ENCODE measurements at regions not wholly inside any gene's neighbourhood (a gene's known extent, or its start where the extent isn't known, plus 50 kb on each side); places are given as distances from the start of the nearest gene placed in this dataset.

DNA sequence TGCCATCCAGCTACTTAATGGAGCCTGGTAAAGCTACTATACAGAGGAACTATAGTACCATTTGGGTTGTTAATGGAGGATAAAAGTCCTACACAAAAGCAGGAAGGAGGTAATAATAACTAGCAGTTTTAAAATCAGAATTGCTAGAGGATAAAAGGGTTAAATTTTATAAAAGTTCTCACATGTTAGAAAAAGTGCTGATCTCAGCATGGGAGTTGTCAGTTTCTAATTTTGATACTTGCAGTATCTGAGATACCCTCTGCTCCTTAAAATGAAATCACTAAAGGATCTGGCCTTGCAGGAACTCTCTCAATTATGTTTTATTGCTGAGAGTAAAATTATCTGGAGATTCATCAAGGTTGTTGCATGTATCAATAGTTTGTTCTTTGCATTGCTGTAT is 272.2 kb upstream of the GYPC start:
- no peak for DNase-seq (ENCODE audit: low read depth)
- no peak overlapping the region for H3K4me3 ChIP-seq (ENCODE audit: low read length)
- TF ChIP-seq, protein P1, sequence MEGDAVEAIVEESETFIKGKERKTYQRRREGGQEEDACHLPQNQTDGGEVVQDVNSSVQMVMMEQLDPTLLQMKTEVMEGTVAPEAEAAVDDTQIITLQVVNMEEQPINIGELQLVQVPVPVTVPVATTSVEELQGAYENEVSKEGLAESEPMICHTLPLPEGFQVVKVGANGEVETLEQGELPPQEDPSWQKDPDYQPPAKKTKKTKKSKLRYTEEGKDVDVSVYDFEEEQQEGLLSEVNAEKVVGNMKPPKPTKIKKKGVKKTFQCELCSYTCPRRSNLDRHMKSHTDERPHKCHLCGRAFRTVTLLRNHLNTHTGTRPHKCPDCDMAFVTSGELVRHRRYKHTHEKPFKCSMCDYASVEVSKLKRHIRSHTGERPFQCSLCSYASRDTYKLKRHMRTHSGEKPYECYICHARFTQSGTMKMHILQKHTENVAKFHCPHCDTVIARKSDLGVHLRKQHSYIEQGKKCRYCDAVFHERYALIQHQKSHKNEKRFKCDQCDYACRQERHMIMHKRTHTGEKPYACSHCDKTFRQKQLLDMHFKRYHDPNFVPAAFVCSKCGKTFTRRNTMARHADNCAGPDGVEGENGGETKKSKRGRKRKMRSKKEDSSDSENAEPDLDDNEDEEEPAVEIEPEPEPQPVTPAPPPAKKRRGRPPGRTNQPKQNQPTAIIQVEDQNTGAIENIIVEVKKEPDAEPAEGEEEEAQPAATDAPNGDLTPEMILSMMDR (conservative IDR thresholded peaks at IDR 0.05; ENCODE audit: low read length) = no peak

DNA sequence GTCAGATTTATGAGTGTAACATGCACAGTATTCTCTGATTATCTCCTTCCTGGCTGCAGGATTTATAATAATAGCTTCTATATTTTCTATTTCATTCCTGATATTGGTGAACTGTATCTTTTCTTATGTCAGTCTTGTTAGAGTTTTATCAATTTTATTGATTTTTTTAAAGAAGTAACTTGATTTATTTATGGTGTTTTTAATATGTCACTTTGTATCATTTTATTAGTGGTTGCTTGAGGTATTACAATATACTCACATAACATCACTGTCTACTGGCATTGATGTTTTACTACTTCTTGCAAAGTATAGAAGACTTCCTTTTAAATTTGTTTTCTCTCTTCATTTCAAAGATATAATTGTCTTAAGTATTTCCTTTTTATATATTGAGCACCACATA is 270.5 kb upstream of the GYPC start:
- no peak for DNase-seq (ENCODE audit: low read depth)
- TF ChIP-seq, protein P1 (conservative IDR thresholded peaks at IDR 0.05; ENCODE audit: low read length) = no peak
- no peak overlapping the region for H3K4me3 ChIP-seq (ENCODE audit: low read length)

DNA sequence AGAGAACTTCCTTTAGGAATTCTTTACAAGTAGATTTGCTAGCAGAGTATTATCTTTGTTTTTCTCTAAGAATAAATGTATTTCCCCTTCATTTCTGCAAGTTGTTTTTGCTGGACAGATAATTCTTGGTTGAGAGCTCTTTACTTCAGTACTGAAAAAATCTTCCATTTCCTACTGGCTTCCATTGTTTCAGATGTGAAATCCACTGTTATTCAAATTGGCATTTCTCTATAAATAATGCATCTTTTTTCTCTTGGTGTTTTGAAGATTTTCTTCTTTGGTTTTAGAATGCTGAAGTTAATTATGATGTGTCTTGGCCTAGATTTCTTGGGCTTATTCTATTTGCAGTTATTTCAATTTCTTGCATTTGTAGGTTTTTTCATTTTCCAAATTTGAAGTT is 270.0 kb upstream of the GYPC start:
- DNase-seq (ENCODE audit: low read depth) = no peak

DNA sequence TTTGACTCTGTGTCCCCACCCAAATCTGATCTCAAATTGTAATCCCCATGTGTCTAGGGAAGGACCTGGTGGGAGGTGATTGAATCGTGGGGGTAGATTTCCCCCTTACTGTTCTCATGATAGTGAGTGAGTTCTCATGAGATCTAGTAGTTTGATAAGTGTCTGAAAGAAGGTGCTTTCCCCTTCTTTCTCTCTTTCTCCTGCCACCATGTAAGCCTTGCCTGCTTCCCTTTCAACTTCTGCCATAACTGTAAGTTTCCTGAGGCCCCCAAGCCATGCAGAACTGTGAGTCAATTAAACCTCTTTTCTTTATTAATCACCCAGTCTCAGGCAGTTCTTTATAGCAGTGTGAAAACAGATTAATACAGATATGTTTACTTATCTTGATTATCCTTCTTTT is 266.5 kb upstream of the GYPC start:
- H3K4me3 ChIP-seq (ENCODE audit: low read length) = no peak overlapping the region
- DNase-seq (ENCODE audit: low read depth) = no peak
- TF ChIP-seq, protein P1 (conservative IDR thresholded peaks at IDR 0.05; ENCODE audit: low read length) = no peak

More for the DNA sequence above, 270.0 kb upstream of the GYPC start:
- H3K4me3 ChIP-seq (ENCODE audit: low read length) = no peak overlapping the region
- TF ChIP-seq, protein P1 (conservative IDR thresholded peaks at IDR 0.05; ENCODE audit: low read length) = no peak

DNA sequence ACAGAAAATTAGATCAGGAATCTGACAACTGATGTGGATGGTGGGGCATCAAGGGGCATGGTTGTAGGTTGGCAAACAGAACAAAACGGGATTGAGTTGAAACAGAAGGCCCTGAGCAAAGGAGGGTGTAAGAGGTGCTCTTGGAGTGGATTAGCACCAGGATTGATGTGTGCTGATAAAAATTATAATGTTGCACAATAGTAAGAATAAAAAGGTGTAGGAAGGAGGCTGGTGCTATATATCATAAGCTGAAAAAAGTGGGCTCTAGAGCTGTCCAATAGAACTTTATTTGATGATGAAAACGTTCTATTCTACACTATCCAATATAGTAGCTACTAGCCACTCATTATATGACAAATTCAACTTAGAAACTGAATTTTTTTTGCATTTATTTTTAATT is 263.1 kb upstream of the GYPC start:
- TF ChIP-seq, protein P1 (conservative IDR thresholded peaks at IDR 0.05; ENCODE audit: low read length) = no peak
- no peak for DNase-seq (ENCODE audit: low read depth)
- H3K4me3 ChIP-seq (ENCODE audit: low read length) = no peak overlapping the region

DNA sequence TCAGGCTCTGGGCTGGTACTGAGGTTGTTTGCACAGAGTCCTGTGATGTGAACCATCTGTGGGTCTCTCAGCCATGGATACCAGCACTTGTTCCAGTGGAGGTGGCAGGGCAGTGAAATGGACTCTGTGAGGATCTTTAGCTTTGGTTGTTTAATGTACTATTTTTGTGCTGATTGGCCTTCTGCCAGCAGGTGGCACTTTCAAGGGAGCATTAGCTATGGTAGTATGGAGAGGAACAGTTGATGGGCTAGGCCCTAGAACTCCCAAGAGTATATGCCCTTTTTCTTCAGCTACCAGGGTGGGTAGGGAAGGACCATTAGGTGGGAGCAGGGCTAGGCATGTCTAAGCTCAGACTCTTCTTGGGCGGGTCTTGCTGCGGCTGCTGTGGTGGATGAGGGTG is 257.0 kb upstream of the GYPC start:
- TF ChIP-seq, protein P1 (conservative IDR thresholded peaks at IDR 0.05; ENCODE audit: low read length) = no peak
- DNase-seq (ENCODE audit: low read depth) = no peak
- H3K4me3 ChIP-seq (ENCODE audit: low read length) = no peak overlapping the region

DNA sequence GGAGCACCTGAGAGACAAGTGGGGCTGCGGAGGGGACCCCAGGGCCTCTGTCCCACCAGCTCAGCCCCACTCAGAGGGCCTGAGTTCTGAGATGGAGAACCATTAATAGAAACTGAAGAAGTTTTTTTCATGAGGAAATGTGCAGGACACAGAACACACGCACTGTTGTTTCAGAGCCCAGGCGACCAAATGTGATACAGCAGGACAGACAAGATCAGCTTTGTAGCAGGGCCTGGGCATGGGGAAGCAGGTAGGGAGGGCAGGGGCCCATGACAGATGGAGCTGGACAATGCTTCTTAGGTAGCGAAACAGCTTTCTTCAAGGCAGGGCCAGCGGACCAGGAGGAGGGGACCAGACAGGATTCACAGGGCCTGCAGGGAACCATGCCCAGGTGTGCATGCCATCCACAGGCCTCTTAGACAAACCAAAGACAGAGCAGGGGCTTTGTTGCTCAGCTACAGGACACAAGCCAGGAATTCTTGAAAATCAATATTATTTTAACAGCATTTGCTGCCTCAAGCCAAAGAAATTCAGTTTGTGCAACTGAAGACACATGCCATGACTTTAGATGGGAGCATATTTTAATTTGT is 252.8 kb upstream of the GYPC start:
- TF ChIP-seq, protein P1 (conservative IDR thresholded peaks at IDR 0.05; ENCODE audit: low read length) = no peak
- H3K4me3 ChIP-seq (ENCODE audit: low read length) = no peak overlapping the region
- no peak for DNase-seq (ENCODE audit: low read depth)
